Fibroblast of gingiva (primary cell): ENCODE measurements at regions not wholly inside any gene's neighbourhood (a gene's known extent, or its start where the extent isn't known, plus 50 kb on each side); places are given as distances from the start of the nearest gene placed in this dataset.
"Not testable (repeated sequence)": the region's sequence is repeated elsewhere in the genome, so short reads cannot be mapped to it uniquely, and the experiment has no call there.

Experiments
- DNase-seq: peaks from one replicate; pipeline ENCODE4 v3.0.0-alpha.2; 2011; ENCODE audit warnings: low read depth

DNA sequence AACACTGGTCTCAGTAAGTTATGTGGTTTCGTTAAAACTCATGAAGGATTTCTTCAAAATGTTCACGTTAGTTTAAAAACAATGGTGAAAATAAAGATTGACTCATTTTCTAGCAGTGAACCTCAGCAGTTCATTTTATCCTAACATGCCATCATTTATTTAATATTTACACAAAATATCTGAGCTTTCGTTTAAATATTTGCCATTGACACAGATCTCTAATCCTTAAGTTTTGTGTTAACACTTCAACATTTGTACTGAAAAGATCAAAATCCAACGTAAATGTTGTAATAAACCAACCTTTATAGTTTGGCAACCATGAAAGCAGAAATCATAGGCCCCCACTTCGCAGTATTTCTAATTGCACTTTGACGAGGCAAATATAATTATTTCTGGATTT, 1129.5 kb downstream of the PLA2G4A start:
- DNase-seq, result no peak

DNA sequence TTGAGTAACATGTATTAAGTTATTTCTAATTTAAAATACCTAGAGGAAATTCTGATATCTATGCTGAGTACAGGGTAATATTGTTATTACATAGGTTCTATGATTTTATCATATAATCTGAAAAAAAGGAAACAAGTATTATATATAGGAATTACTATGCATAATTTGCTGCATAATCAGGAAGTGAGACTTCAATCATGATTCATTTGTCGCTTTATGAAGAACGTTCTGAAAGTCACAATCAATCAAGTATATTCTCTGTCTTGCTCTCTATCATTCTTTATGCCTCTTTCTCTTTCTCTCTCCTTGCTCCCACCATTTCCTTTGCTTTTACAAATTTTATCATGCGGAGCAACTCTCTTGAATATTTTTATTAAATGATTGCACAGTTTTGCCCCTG, 1130.3 kb downstream of the PLA2G4A start:
- no peak for DNase-seq

DNA sequence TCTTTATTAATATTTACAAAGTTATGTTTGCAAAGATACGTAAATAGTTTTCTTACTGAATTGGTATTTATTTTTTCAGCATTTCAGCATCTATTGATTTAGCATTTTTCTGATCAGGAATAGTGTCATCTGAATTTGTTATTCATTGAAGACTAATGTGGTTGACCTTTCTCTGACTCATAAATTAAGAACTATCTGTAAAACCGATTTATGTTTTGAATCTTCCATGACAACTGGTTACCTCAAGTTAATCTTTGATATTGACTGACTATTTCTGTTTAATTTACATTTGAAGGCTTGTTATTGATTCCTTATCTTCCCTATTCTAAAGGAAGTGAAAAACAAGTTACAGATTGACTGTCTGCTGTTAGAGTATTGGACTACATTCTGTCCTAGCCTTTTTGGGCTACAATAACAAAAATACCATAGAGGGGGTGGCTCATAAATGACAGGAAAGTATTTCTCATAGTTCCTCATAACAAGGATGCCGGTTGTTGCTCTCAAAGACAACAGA, 1131.4 kb downstream of the PLA2G4A start:
- DNase-seq, result no peak

DNA sequence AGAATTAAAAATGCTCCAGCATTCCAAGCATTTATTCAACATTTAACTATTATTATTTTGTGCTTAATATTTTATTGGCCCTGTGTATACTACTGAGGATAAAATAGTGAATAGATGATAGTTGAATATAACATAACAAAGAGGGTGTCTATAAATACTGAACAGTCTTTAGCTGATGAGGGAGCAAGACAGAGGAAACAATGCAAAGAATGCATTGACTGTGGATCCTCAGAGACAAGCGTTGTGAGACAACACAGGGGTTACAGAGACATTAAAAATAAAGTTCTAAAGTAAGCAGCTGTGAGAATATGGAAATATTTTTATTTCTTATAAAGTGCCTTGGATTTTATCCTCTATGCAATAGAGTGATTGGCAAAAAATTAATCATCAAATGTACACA, 1133.1 kb downstream of the PLA2G4A start:
- DNase-seq, result no peak

DNA sequence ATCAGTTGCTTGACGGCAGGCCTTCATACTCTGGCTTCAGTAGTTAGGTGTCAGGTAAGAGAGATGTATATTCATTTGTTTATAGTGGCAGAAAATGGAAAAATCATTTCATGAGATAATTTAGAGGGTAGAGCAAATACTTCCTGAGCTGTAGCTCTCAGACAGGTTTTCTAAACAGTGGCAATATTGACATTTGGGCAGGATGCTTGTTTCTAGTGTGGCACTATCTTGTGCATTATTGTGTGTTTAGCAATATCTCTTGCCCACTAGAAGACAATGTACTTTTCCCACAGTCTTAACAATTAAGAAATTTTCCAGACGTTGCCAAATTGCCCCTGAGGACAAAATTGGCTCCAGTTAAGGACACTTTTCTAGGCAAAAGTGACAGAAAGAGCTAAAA, 1143.1 kb downstream of the PLA2G4A start:
- no peak for DNase-seq

DNA sequence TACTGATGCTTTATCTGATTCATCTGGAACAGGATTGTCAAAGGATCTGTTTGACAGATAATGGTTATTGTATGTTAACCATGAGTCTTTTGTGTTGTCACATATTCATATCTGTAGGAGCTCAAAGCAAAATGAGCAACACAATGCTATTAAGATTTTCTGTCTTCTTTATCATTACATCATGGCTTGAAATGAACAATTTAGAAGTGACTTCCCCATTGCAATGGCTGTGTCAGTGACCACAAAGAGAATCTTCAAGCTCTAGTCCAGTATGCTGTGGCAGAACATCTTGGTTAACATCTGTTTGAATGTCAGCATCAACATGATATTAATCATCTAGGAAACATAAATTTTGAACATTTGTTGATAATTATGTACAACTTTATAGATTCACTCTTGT, 1148.5 kb downstream of the PLA2G4A start:
- DNase-seq, result no peak

DNA sequence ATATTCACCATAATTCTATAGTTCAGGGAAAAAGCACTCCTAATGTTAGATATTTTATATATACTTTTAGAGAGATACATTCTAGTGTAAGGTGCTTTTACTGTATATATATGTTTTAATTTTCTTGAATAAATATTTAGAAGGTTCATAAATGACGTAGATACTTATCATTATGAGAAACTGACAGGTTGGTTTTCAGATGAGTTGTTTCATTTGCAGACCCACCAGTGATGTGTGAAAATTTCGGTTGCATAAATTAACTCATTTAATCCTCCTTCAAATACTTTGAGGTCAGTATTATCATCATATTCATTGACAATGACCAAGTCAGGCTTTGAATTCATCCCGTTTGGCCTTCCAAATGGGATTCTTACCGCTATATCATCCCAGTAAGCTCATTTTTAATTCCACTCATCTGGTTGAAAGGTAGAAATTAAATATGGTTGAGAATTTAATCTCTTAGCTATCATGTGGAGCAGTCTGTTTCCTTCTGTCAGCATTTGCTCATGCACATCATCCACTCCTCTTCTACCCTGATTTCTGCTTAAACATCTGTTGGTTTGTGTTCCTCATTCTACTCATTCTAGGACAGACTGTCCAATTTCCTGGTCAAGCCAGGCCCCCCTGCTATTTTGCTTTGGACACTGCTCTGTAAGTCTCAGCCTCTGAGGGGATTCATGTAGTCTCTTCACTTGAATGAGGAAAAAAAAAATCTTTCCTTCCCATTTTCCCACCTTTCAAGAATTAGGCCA, 1156.6 kb downstream of the PLA2G4A start:
- no peak for DNase-seq

DNA sequence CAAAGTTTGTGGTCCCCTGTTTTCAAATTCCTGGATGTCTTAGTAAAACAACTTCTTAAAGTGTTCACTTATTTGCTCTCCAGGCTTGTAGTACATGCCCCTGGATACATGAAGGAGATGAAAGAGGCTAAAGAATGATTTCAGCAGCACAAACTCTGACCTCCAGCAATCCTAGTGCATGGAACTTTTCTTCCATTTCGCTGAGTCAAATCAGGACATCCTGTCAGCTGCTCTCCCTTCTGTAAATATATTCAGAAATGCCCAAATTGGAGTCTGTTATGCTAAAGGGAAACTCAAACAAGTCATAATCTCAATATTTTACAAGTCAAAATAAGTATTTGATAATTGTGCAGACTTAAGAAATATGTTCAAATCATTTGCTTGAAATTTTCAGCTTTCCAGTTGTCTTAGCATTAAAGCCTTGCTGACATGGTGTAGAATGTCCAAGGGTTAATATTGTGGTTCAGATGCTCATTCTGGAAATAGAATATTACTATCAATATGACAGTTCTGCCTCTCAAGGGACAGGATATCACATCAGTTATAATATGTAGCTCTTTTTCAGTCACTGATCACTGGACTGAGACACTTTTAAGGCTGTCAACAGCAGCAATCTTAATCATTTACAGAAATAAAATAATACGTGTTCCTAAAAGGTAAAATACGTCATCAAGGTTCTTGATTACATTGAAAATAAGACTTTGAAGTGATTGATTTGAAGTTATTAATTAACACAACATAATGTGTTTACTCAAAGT, 1157.3 kb downstream of the PLA2G4A start:
- DNase-seq, result no peak

DNA sequence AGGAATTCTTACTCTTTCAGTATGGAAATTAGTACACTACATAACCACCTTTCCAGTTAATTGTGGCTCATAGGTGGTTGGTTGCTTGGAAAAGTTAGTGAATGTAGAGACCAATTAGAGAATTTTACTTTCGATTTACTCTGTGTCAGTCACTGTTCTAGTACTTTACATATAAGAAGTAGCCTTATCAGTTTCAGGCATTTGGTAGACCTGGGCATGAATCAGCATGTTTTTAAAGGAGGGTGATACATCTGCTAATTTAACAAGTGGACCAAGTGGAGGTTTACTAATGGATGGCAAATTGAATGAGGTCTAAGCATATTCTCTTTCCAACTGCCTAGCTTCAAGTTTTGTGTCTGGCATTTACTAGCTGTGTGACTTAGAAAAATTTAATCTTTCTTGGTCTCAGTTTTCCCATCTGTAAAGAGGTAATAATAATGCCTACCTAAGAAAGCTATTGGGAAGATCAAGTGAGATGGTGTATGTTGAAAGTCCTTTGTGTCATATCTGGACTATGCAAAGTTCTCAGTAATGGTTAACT, 1158.6 kb downstream of the PLA2G4A start:
- no peak for DNase-seq

DNA sequence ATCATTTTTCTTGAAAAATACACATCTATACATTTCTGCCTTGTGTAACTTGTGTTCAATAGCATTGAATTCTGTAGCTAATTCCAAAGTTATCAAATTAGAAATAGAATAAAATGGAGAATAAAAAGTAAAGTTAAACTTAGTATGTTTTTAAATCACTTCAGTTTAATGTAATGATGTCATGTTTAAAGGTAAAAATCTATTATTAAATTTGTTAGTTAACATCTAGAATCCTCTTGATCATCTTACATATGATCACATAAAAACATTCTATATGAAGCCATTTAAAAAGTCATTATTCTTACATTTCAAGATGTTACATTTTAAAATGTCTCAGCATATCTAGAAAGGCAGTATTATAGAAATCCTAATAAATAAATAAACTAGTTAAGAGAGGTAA, 1163.2 kb downstream of the PLA2G4A start:
- no peak for DNase-seq

DNA sequence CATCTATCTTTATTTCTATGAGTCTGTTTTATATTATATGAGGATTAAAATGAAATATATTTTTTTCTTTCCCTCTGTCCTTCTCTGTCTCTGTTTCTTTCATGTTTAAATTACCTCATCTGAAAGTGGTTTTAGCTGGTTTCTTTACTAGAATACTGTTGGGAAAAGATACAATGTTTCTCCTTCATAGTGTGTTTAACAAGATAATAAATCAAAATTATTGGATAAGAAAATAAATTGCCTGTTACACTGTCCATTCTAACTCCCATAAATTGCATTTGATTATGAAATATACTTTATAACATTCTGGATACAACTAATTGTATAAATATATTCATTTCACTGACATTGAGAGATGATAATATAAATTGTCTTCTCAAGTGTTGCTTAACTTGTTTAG, 1168.0 kb downstream of the PLA2G4A start:
- DNase-seq, result no peak

DNA sequence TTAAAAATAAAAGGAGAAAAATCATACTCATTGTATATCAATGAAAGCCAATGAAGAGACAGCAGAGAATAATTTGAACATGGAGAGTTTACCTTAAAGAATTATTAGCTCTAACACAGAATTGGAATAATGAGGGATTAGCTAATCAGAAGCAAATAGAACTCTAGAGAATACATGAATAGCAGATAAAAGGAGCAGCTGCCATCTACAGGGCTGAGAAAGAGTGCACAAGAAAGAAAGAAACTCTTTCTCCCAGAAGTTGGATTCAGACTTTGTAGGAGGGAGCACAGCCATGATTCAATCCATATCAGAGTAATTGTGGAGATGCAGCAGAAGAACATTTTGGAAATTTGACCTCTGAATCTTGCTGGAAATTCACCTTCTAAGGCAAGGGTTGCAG, 1171.2 kb downstream of the PLA2G4A start:
- no peak for DNase-seq

DNA sequence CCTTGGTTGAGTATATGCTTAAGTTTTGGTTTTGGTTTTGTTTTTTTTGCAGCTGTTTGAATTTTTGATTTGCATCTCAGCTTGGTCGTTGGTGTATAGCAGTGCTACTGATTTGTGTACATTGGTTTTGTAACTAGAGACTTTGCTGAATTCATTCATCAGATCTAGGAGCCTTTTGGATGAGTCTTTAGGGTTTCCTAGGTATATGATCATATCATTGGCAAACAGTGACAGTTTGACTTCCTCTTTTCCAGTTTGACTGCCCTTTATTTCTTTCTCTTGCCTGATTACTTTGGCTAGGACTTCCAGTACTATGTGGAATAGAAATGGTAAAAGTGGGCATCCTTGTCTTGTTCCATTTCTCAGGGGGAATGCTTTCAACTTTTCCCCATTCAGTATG, 1174.9 kb downstream of the PLA2G4A start:
- not testable (repeated sequence) for DNase-seq

DNA sequence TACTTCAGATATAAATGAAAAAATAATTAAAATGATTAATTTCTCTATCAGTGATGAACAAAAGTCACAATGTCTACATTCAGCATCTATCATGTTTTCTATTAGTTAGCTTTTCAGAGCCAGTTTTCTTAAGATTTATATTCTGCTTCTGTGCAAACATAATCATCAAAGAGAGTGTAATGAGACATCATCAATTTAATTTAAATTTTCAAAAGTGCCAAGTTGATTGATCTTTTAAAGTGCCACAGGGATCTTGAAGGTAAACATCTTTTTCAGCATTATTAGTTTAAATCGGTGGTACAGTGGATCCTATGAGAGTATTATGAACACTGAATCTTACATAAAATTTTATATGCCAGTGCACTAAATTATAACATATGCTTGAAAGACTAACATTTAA, 1176.1 kb downstream of the PLA2G4A start:
- no peak for DNase-seq

DNA sequence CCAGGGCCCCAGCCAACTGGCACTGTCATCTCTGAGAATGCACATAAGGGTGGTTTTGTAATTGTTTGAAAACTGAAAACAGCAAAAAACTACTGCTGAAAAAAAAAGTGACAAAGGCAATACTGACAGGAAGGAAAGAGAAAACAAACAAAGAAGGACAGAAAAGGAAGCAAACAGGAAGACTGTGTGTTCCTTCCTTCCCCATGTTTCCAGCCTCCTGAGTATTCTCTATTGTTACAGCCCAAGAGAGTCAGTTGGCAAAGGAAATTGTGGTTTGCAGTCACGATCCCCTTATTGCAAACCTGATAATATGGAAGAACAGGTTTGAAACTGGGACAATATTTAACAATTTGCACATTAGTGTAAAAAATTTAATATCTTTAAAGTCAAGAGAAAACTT, 1177.6 kb downstream of the PLA2G4A start:
- no peak for DNase-seq

DNA sequence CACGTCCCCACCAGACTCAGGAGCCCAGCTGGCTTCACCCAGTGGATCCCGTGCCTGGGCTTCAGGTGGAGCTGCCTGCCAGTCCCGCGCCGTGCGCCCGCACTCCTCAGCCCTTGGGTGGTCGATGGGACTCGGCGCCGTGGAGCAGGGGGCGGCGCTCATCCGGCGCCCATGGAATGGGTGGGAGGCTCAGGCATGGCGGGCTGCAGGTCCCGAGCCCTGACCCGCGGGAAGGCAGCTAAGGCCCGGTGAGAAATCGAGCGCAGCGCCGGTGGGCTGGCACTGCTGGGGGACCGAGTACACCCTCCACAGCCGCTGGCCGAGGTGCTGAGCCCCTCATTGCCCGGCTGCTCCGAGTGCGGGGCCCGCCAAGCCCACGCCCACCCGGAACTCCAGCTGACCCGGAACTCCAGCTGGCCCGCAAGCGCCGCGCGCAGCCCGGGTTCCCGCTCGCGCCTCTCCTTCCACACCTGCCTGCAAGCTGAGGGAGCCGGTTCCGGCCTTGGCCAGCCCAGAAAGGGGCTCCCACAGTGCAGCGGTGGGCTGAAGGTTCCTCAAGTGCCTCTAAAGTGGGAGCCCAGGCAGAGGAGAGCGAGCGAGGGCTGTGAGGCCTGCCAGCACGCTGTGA, 1184.6 kb downstream of the PLA2G4A start:
- DNase-seq, result not testable (repeated sequence)

DNA sequence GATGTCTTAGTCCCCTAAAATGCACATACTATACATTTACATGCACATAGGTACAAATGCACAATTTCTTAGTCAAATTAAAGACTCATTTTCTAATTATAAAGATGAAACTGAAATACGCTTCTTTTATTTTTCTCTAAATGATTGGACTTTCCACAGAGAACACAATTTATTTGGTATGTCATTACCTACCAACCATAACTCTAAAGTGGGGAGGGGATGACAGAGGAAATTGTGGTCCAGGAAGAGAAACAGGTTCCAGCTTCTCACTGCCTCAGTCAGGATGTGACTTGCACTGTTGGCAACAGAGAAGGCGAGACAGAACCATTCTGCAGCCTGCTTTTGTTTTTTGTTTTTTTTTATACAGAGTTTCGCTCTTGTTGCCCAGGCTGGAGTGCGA, 1189.2 kb downstream of the PLA2G4A start:
- DNase-seq, result no peak

DNA sequence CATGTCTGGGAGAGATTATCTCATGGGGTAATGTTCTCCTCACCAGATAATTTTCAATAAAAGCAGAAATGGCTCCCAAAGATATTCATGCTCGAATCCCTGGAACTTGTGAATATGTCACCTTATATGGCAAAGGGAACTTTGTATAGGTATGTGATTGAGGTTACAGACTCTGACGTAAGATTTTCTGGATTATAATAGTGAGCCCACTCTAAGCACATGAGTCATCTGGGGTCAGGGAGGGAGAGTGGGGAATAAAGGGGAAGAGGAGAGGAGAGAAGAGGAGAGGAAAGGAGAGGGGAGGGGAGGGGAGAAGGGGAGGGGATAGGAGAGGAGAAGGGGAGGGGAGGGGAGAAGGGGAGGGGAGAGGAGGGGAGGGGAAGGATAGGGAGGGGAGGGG, 1193.9 kb downstream of the PLA2G4A start:
- no peak for DNase-seq

DNA sequence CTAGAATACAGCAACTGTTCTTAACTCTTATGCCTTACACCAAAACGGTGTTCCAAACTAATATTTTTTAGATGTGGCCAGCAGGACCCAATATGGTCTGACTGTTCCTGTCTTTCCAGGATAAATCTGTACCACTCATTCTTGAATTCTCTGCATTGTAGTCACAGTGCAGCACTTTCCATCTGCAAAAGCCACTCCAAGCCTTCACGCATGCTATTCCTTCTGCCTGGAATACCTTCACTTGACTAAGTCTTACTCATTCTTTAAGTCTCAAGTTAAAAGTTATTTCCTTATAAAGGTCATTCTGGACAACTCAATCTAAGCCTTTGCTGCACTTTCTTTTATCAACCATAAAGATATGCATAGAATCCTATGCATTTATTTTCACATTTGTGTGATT, 1194.5 kb downstream of the PLA2G4A start:
- DNase-seq, result no peak

DNA sequence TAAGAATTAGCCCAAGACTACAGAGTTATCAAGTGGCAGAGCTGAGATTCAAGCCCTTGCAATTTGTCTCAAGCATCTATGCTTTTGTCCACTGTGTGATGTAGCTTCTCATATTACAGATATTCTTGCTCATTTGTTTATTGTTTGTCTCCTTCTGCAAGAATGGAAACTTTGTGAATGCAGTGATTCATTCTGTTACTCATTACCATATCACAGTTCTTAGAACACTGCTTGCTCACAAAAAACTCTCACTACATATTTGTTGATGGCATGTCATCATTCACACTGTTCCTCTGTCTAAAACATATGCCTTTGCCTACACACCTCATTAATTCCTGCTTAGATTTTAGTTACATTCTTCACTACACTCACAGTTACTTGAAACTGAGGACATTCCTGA, 1198.9 kb downstream of the PLA2G4A start:
- peak; percentile 11 for DNase-seq

DNA sequence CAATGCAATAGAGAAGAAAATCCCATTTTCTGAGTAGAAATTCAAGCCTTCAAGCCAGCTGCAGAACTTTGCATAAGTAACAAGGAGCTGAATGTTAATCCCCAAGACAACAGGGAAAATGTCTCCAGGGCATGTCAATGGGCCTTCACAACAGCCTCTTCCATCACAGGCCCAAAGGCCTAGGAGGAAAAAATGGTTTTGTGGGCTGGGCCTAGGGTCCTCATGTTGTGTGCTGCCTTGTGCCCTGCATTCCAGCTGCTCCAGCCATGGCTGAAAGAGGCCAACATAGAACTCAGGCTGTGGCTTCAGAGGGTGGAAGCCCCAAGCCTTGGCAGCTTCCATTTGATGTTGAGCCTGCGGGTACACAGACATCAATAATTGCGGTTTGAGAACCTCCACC, 1208.8 kb downstream of the PLA2G4A start:
- not testable (repeated sequence) for DNase-seq

DNA sequence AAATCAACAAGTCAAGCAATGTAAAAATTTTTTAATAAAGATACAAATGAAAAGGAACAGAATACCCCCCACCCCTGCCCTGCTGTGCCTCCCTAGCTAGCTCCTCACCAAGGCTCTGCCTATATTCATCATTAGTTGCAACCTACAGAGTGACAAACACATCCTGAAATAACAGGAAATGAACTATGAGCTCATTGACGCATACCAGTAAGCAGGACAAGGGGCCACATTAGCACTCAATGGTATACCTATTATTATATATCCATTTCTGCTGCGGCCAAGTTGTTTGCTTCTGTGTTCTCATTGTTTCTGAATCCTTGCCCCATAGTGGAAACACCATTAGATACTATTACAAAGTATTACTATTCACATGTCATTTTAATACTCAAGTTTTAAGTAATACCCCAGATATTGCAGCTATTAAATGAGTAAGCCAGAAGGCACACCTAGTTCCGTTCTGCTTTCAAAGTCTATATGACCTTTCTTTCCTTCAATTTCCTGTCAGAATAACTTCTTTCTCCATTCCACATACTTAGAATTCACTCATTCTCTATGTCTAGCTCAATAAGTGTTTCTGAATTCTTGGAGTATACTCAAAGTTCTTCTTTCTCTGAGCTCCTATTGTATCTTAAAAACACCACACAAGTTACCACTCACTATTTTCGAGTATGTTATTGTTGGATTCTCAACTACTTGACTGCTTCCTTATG, 1214.9 kb downstream of the PLA2G4A start:
- no peak for DNase-seq
